ENCODE measurements at regions not wholly inside any gene's neighbourhood (a gene's known extent, or its start where the extent isn't known, plus 50 kb on each side); places are given as distances from the start of the nearest gene placed in this dataset.

DNA sequence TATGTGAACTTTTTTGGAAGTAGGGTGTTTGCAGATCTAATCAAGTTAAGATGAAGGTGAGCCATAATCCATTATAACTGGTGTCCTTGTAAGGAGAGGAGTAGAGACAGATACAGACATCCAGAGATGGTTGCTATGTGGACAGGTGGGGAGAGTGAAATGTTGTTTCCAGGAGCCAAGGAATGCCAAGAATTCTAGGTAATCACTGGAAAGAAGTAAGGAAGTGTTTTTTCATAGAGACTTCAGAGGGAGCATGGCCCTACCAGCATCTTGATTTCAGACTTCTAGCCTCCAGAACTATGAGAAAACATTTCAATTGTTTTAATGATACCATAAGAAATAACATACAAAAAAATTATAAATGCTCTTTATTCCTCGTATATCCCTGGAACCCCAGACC, 320.5 kb upstream of the ANO3 start:
- Histone ChIP-seq H4K91ac (ENCODE audit: low read depth, low read length, poor library complexity) (no peak overlapping the region), H2BK5ac (ENCODE audit: low read length) (no peak overlapping the region), H3K4me3 (ENCODE audit: low read length in 2 of 2) (no peak overlapping the region), H3K18ac (ENCODE audit: low read length) (no peak overlapping the region), H2AFZ (ENCODE audit: low read length) (no peak overlapping the region), H3K79me1 (ENCODE audit: low read depth, low read length) (no peaks in the 10 kb centered on the region), H3K4me1 (ENCODE audit: control insufficient read depth in 2 of 2, insufficient read depth in 1 of 2, low read depth in 1 of 2, low read length in 2 of 2) (no peaks in the 10 kb centered on the region), H3K9me3 (replicated peaks in 1 of 2; ENCODE audit: control insufficient read depth in 2 of 2, insufficient read depth in 1 of 2, low read depth in 1 of 2, low read length in 2 of 2) (no peaks in the 10 kb centered on the region), H3K27me3 (ENCODE audit: control insufficient read depth in 3 of 3, insufficient read depth in 3 of 3, low read depth in 1 of 3, low read length in 3 of 3) (no peaks in the 10 kb centered on the region), H3K9ac (ENCODE audit: low read depth, low read length, poor library complexity) (no peak overlapping the region), H3K14ac (ENCODE audit: low read length) (no peak overlapping the region), H2AK5ac (ENCODE audit: low read depth, low read length) (no peak overlapping the region), H3K36me3 (replicated peaks in 1 of 2; ENCODE audit: control insufficient read depth in 2 of 2, insufficient read depth in 2 of 2, low read length in 2 of 2) (no peaks in the 10 kb centered on the region), H2BK15ac (ENCODE audit: low read length) (no peak overlapping the region), H3K27ac (replicated peaks; ENCODE audit: low read length) (no peak overlapping the region), H3K23ac (ENCODE audit: low read depth, low read length, poor library complexity) (no peak overlapping the region), H3K4ac (ENCODE audit: low read length) (no peak overlapping the region), H4K8ac (ENCODE audit: low read depth, low read length) (no peak overlapping the region), H2BK120ac (ENCODE audit: low read depth, low read length) (no peak overlapping the region), H3K4me2 (ENCODE audit: insufficient read depth, low read length, poor library complexity, severe bottlenecking) (no peak overlapping the region), H2BK12ac (ENCODE audit: low read length) (no peak overlapping the region)
- no CpG with 5 or more reads among the region's 1 CpG for WGBS, 2 donors (ENCODE audit: extremely low coverage in 2 of 2, insufficient read length in 2 of 2, insufficient replicate concordance in 1 of 2)
- no peak for DNase-seq (ENCODE audit: low spot score)

DNA sequence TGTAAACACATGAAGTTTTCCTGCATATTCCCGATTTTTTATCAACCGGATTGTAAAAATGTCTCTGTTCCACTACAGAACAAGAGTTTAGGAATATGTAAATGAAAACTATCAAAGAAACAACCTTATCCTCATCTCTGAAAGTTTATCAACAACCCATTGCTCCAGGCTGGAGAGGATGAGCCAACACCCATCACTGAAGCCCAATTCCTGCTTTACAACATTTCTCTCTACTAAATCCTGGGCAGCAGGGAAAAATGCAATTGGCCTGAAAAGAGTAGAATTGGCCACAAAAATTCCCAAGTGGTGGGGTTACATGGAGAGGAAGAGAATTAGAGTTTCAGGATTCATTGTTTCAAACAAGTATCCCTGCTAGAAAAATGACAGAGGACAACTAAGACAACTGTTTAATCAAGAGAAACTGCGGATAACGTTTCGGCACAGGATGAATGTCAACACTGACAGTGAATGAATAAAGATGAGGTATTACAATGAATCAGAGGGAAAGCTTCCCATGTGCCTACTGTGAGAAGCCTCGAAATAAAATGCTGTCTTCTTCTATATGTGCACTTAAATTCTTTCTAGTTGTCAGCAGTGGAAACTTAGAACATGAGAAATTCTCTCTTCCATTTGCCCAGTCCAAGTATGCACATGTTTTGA, 317.3 kb upstream of the ANO3 start:
- H3K4me3 ChIP-seq (ENCODE audit: low read length in 2 of 2), result no peak overlapping the region
- H3K27ac ChIP-seq (replicated peaks; ENCODE audit: low read length), result no peak overlapping the region
- no peaks in the 10 kb centered on the region for H3K9me3 ChIP-seq (replicated peaks in 1 of 2; ENCODE audit: control insufficient read depth in 2 of 2, insufficient read depth in 1 of 2, low read depth in 1 of 2, low read length in 2 of 2)
- WGBS, 2 donors (ENCODE audit: extremely low coverage in 2 of 2, insufficient read length in 2 of 2, insufficient replicate concordance in 1 of 2), result no CpG with 5 or more reads among the region's 6 CpGs
- no peak overlapping the region for H4K91ac ChIP-seq (ENCODE audit: low read depth, low read length, poor library complexity)
- no peak overlapping the region for H3K4me2 ChIP-seq (ENCODE audit: insufficient read depth, low read length, poor library complexity, severe bottlenecking)
- H3K79me1 ChIP-seq (ENCODE audit: low read depth, low read length), result no peaks in the 10 kb centered on the region
- no peaks in the 10 kb centered on the region for H3K4me1 ChIP-seq (ENCODE audit: control insufficient read depth in 2 of 2, insufficient read depth in 1 of 2, low read depth in 1 of 2, low read length in 2 of 2)
- no peak overlapping the region for H2BK120ac ChIP-seq (ENCODE audit: low read depth, low read length)
- no peak overlapping the region for H2BK15ac ChIP-seq (ENCODE audit: low read length)
- H3K14ac ChIP-seq (ENCODE audit: low read length), result no peak overlapping the region
- no peaks in the 10 kb centered on the region for H3K36me3 ChIP-seq (replicated peaks in 1 of 2; ENCODE audit: control insufficient read depth in 2 of 2, insufficient read depth in 2 of 2, low read length in 2 of 2)
- H2BK12ac ChIP-seq (ENCODE audit: low read length), result no peak overlapping the region
- peak overlapping the region; percentile 64 for H2AFZ ChIP-seq (ENCODE audit: low read length)
- no peak overlapping the region for H3K9ac ChIP-seq (ENCODE audit: low read depth, low read length, poor library complexity)
- H3K18ac ChIP-seq (ENCODE audit: low read length), result no peak overlapping the region
- H3K4ac ChIP-seq (ENCODE audit: low read length), result no peak overlapping the region
- no peak overlapping the region for H3K23ac ChIP-seq (ENCODE audit: low read depth, low read length, poor library complexity)
- DNase-seq (ENCODE audit: low spot score), result no peak
- H2BK5ac ChIP-seq (ENCODE audit: low read length), result no peak overlapping the region
- no peak overlapping the region for H4K8ac ChIP-seq (ENCODE audit: low read depth, low read length)
- H3K27me3 ChIP-seq (ENCODE audit: control insufficient read depth in 3 of 3, insufficient read depth in 3 of 3, low read depth in 1 of 3, low read length in 3 of 3), result no peaks in the 10 kb centered on the region
- H2AK5ac ChIP-seq (ENCODE audit: low read depth, low read length), result no peak overlapping the region

DNA sequence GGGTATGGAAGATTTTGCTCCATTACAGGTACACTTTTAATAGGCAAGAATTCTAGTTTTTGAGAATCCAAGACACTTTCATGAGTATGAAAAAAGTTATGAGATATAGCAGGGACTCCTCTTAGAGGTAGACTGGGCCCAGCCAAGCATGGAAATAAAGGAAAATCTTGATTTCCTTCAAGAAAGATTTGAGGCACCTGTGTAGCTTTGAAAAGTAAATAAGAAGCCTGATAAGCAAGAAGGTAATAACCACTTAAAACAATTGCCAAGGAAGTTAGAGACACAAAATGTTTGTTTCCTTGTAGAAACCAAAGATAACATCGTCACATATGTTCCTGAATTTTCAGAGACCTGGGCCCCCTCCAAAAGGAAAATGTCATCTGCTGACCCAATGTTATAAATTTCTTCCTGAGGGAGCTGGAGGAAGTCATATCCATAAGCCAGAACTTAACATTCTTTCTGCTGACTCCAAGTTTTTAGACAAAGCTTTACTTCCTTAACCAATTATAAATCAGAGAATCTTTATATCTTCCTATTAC, 314.5 kb upstream of the ANO3 start:
- Histone ChIP-seq H3K27me3 (ENCODE audit: control insufficient read depth in 3 of 3, insufficient read depth in 3 of 3, low read depth in 1 of 3, low read length in 3 of 3) (no peaks in the 10 kb centered on the region), H3K4me3 (ENCODE audit: low read length in 2 of 2) (no peak overlapping the region), H3K18ac (ENCODE audit: low read length) (no peak overlapping the region), H2BK5ac (ENCODE audit: low read length) (no peak overlapping the region), H4K91ac (ENCODE audit: low read depth, low read length, poor library complexity) (no peak overlapping the region), H3K9ac (ENCODE audit: low read depth, low read length, poor library complexity) (no peak overlapping the region), H3K4me1 (ENCODE audit: control insufficient read depth in 2 of 2, insufficient read depth in 1 of 2, low read depth in 1 of 2, low read length in 2 of 2) (no peaks in the 10 kb centered on the region), H4K8ac (ENCODE audit: low read depth, low read length) (no peak overlapping the region), H3K27ac (replicated peaks; ENCODE audit: low read length) (no peak overlapping the region), H3K9me3 (replicated peaks in 1 of 2; ENCODE audit: control insufficient read depth in 2 of 2, insufficient read depth in 1 of 2, low read depth in 1 of 2, low read length in 2 of 2) (no peaks in the 10 kb centered on the region), H3K79me1 (ENCODE audit: low read depth, low read length) (no peaks in the 10 kb centered on the region), H2BK15ac (ENCODE audit: low read length) (no peak overlapping the region), H3K23ac (ENCODE audit: low read depth, low read length, poor library complexity) (no peak overlapping the region), H2BK120ac (ENCODE audit: low read depth, low read length) (no peak overlapping the region), H3K36me3 (replicated peaks in 1 of 2; ENCODE audit: control insufficient read depth in 2 of 2, insufficient read depth in 2 of 2, low read length in 2 of 2) (no peaks in the 10 kb centered on the region), H2AK5ac (ENCODE audit: low read depth, low read length) (no peak overlapping the region), H3K14ac (ENCODE audit: low read length) (no peak overlapping the region), H3K4ac (ENCODE audit: low read length) (no peak overlapping the region), H3K4me2 (ENCODE audit: insufficient read depth, low read length, poor library complexity, severe bottlenecking) (no peak overlapping the region), H2BK12ac (ENCODE audit: low read length) (no peak overlapping the region), H2AFZ (ENCODE audit: low read length) (no peak overlapping the region)
- DNase-seq (ENCODE audit: low spot score), result no peak
- WGBS, 2 donors (ENCODE audit: extremely low coverage in 2 of 2, insufficient read length in 2 of 2, insufficient replicate concordance in 1 of 2), result no CpG with 5 or more reads among the region's 1 CpG

DNA sequence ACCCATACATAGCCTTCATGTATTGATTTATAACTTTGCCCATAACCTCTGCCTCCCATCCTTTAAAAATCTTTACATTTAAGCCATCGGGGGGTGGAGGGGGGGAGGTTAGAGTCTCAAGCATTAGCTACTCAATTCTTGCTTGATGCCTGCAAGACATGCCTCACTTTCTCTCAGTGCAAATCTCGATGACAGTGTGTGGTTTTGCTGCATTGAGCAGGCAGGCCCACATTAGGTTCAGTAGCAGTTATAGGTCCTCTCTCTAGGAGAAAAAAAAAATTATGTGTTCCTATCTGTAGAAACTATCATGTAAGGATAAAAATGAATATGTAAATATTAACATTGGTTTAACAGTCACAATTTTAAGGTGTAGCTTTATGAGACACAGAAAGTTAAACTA, 314.0 kb upstream of the ANO3 start:
- DNase-seq (ENCODE audit: low spot score), result no peak
- H2AFZ ChIP-seq (ENCODE audit: low read length), result no peak overlapping the region
- no peak overlapping the region for H3K4me3 ChIP-seq (ENCODE audit: low read length in 2 of 2)
- H3K18ac ChIP-seq (ENCODE audit: low read length), result no peak overlapping the region
- no peak overlapping the region for H3K4me2 ChIP-seq (ENCODE audit: insufficient read depth, low read length, poor library complexity, severe bottlenecking)
- no peak overlapping the region for H4K91ac ChIP-seq (ENCODE audit: low read depth, low read length, poor library complexity)
- WGBS, 2 donors (ENCODE audit: extremely low coverage in 2 of 2, insufficient read length in 2 of 2, insufficient replicate concordance in 1 of 2), result no CpG with 5 or more reads among the region's 2 CpGs
- no peak overlapping the region for H2AK5ac ChIP-seq (ENCODE audit: low read depth, low read length)
- H3K9ac ChIP-seq (ENCODE audit: low read depth, low read length, poor library complexity), result no peak overlapping the region
- H4K8ac ChIP-seq (ENCODE audit: low read depth, low read length), result no peak overlapping the region
- no peak overlapping the region for H2BK15ac ChIP-seq (ENCODE audit: low read length)
- no peak overlapping the region for H2BK5ac ChIP-seq (ENCODE audit: low read length)
- no peak overlapping the region for H2BK12ac ChIP-seq (ENCODE audit: low read length)
- no peak overlapping the region for H2BK120ac ChIP-seq (ENCODE audit: low read depth, low read length)
- no peaks in the 10 kb centered on the region for H3K9me3 ChIP-seq (replicated peaks in 1 of 2; ENCODE audit: control insufficient read depth in 2 of 2, insufficient read depth in 1 of 2, low read depth in 1 of 2, low read length in 2 of 2)
- no peak overlapping the region for H3K4ac ChIP-seq (ENCODE audit: low read length)
- no peak overlapping the region for H3K23ac ChIP-seq (ENCODE audit: low read depth, low read length, poor library complexity)
- no peak overlapping the region for H3K27ac ChIP-seq (replicated peaks; ENCODE audit: low read length)
- no peaks in the 10 kb centered on the region for H3K4me1 ChIP-seq (ENCODE audit: control insufficient read depth in 2 of 2, insufficient read depth in 1 of 2, low read depth in 1 of 2, low read length in 2 of 2)
- H3K27me3 ChIP-seq (ENCODE audit: control insufficient read depth in 3 of 3, insufficient read depth in 3 of 3, low read depth in 1 of 3, low read length in 3 of 3), result no peaks in the 10 kb centered on the region
- no peaks in the 10 kb centered on the region for H3K36me3 ChIP-seq (replicated peaks in 1 of 2; ENCODE audit: control insufficient read depth in 2 of 2, insufficient read depth in 2 of 2, low read length in 2 of 2)
- no peak overlapping the region for H3K14ac ChIP-seq (ENCODE audit: low read length)
- no peaks in the 10 kb centered on the region for H3K79me1 ChIP-seq (ENCODE audit: low read depth, low read length)

All from neuronal stem cell (in vitro differentiated cells).